ENCODE measurements at regions not wholly inside any gene's neighbourhood (a gene's known extent, or its start where the extent isn't known, plus 50 kb on each side); places are given as distances from the start of the nearest gene placed in this dataset.

GRCh38 chr1:29585656-29586055 lies 349.3 kb downstream of the PTPRU start:
- TF ChIP-seq POLR2A (IDR thresholded peaks at IDR 0.05): no peak
- no peak for TF ChIP-seq CTCF (IDR thresholded peaks at IDR 0.05)

Data from upper lobe of left lung (tissue), 4 donors.